ENCODE measurements at regions not wholly inside any gene's neighbourhood (a gene's known extent, or its start where the extent isn't known, plus 50 kb on each side); places are given as distances from the start of the nearest gene placed in this dataset.

DNA sequence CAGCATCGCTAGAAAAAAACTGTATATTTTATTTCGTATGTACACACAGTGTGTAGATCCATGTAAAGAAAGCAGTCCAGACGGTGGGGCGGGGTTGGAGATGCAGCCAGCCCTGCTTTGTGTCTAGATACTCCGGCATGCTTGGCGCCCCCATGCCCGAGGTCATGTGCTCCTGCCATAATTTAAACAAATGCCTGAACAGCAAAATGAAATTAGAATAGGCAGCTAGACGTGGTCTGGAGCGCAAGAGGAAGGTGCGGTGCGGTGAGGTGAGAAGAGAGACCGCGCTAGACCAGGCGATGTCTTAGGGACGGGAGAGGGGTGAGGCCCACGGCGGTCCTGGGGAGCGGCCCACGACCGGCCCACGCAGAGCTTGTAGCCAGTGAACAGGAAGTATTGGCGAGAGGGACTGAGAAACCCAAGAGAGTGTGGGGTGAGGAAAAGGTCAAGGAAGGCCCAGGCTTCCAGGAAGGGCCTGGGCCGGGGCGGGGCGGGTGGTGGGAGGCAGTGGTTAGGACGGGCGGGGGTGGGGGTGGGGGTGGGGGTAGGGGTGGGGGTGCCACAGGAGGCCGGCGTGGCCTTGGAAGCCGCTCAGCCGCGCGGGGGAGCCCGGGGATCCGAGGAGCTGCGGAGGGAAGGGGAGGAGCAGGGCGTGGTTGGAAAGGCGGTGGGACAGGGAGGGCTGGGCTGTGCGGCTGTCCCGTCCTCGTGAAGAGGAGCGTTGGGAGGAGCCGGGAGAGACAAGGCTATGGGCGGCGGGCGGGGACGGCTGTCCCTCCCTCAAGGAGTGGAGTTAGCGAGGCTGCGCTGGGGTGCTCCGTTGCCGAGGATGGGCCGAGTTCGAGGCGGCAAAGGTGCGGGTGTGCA is 254.7 kb upstream of the SGCG start (continued):
- 0 out of 2 replicates have a peak, but pooled peaks have one; percentile 18 for TF ChIP-seq MYC (IDR thresholded peaks at IDR 0.05; ENCODE audit: low read depth, low read length)
- TF ChIP-seq MYC (CRISPR knock-in tag; IDR thresholded peaks at IDR 0.05; ENCODE audit: borderline replicate concordance, low read depth): no peak
- TF ChIP-seq, protein P1, sequence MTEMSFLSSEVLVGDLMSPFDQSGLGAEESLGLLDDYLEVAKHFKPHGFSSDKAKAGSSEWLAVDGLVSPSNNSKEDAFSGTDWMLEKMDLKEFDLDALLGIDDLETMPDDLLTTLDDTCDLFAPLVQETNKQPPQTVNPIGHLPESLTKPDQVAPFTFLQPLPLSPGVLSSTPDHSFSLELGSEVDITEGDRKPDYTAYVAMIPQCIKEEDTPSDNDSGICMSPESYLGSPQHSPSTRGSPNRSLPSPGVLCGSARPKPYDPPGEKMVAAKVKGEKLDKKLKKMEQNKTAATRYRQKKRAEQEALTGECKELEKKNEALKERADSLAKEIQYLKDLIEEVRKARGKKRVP (CRISPR knock-in tag; IDR thresholded peaks at IDR 0.05): no peak
- TF ChIP-seq, protein P2, sequence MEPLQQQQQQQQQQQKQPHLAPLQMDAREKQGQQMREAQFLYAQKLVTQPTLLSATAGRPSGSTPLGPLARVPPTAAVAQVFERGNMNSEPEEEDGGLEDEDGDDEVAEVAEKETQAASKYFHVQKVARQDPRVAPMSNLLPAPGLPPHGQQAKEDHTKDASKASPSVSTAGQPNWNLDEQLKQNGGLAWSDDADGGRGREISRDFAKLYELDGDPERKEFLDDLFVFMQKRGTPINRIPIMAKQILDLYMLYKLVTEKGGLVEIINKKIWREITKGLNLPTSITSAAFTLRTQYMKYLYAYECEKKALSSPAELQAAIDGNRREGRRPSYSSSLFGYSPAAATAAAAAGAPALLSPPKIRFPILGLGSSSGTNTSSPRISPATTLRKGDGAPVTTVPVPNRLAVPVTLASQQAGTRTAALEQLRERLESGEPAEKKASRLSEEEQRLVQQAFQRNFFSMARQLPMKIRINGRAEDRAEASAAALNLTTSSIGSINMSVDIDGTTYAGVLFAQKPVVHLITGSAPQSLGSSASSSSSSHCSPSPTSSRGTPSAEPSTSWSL (CRISPR knock-in tag; IDR thresholded peaks at IDR 0.05; ENCODE audit: borderline replicate concordance): no peak
- no peak for TF ChIP-seq ETS2 (tag; IDR thresholded peaks at IDR 0.05; ENCODE audit: borderline replicate concordance, poor library complexity, severe bottlenecking)
- TF ChIP-seq, protein P3, sequence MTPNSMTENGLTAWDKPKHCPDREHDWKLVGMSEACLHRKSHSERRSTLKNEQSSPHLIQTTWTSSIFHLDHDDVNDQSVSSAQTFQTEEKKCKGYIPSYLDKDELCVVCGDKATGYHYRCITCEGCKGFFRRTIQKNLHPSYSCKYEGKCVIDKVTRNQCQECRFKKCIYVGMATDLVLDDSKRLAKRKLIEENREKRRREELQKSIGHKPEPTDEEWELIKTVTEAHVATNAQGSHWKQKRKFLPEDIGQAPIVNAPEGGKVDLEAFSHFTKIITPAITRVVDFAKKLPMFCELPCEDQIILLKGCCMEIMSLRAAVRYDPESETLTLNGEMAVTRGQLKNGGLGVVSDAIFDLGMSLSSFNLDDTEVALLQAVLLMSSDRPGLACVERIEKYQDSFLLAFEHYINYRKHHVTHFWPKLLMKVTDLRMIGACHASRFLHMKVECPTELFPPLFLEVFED (CRISPR knock-in tag; conservative IDR thresholded peaks at IDR 0.05): no peak
- TF ChIP-seq ZNF175 (CRISPR knock-in tag; IDR thresholded peaks at IDR 0.05; ENCODE audit: low read depth): no peak
